ENCODE measurements at regions not wholly inside any gene's neighbourhood (a gene's known extent, or its start where the extent isn't known, plus 50 kb on each side); places are given as distances from the start of the nearest gene placed in this dataset.
"Not testable (repeated sequence)": the region's sequence is repeated elsewhere in the genome, so short reads cannot be mapped to it uniquely, and the experiment has no call there.

GRCh38 chr2:215796140-215796855, 217.1 kb downstream of the MREG start:
- DNase-seq (ENCODE audit: low spot score): no peak

- no peak for DNase-seq (ENCODE audit: low spot score)
Observed at GRCh38 chr2:215794829-215795546, 218.4 kb downstream of the MREG start.

- DNase-seq (ENCODE audit: low spot score): peak; percentile 59
Observed at GRCh38 chr2:215793747-215794595, 219.4 kb downstream of the MREG start.

GRCh38 chr2:215791481-215791937, 221.8 kb downstream of the MREG start:
- no peak for DNase-seq (ENCODE audit: low spot score)

GRCh38 chr2:215790523-215791421, 222.6 kb downstream of the MREG start:
- DNase-seq (ENCODE audit: low spot score): no peak

- DNase-seq (ENCODE audit: low spot score): no peak
Observed at GRCh38 chr2:215787565-215788178, 225.7 kb downstream of the MREG start.

- no peak for DNase-seq (ENCODE audit: low spot score)
Observed at GRCh38 chr2:215787025-215787424, 226.3 kb downstream of the MREG start.

- DNase-seq (ENCODE audit: low spot score): no peak
Observed at GRCh38 chr2:215784371-215784783, 229.0 kb downstream of the MREG start.

- DNase-seq (ENCODE audit: low spot score): not testable (repeated sequence)
Observed at GRCh38 chr2:215783640-215784039, 229.7 kb downstream of the MREG start.

- no peak for DNase-seq (ENCODE audit: low spot score)
Observed at GRCh38 chr2:215782965-215783364, 230.4 kb downstream of the MREG start.

- DNase-seq (ENCODE audit: low spot score): no peak
Observed at GRCh38 chr2:215782295-215782694, 231.1 kb downstream of the MREG start.

- DNase-seq (ENCODE audit: low spot score): no peak
Observed at GRCh38 chr2:215780907-215781685, 232.3 kb downstream of the MREG start.

- DNase-seq (ENCODE audit: low spot score): no peak
Observed at GRCh38 chr2:215780313-215780712, 233.0 kb downstream of the MREG start.

GRCh38 chr2:215779912-215780311, 233.4 kb downstream of the MREG start:
- DNase-seq (ENCODE audit: low spot score): no peak

- DNase-seq (ENCODE audit: low spot score): no peak
Observed at GRCh38 chr2:215777465-215778044, 235.8 kb downstream of the MREG start.

GRCh38 chr2:215775106-215775505, 238.2 kb downstream of the MREG start:
- DNase-seq (ENCODE audit: low spot score): no peak

GRCh38 chr2:215773728-215774127, 239.6 kb downstream of the MREG start:
- peak; percentile 28 for DNase-seq (ENCODE audit: low spot score)

- no peak for DNase-seq (ENCODE audit: low spot score)
Observed at GRCh38 chr2:215772634-215773563, 240.5 kb downstream of the MREG start.
